ENCODE measurements at regions not wholly inside any gene's neighbourhood (a gene's known extent, or its start where the extent isn't known, plus 50 kb on each side); places are given as distances from the start of the nearest gene placed in this dataset.

DNA sequence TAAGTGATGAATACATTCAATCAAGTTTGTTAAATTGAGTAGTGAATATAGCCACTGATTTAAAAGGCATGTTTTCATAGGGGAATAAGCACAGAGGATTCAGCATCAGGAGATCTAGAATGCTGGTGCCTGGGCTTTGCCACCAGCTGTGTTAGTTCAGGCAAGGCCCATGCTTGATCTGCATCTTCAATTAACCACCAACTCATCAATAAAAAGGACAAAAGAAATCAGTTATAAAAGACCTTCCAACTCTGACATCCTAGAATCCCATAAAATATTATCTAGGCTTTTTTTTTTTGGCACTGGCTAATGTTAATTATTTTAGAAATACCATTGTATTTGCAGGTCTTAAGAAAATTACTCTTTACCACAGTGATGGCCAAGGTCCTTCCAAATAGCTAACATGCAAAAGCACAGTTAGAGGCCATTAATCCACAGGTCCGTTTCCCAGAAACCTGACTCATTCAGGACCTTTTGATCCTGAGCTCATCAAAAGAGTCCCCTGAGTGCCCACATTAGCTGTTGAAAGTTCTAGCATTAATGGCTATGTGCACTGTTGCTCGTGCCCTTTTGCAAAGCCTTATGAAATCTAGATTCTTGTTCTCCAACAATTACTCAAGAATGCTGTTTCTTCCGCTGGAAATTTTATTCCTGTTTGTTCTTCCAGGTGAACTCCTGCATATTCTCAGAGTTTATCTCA is 170.0 kb downstream of the CYRIA start:
- TF ChIP-seq ZC3H10 (CRISPR knock-in tag; IDR thresholded peaks at IDR 0.05) (no peak), TOX (CRISPR knock-in tag; IDR thresholded peaks at IDR 0.05; ENCODE audit: borderline replicate concordance) (no peak), CSDC2 (CRISPR knock-in tag; IDR thresholded peaks at IDR 0.05) (no peak), POU6F1 (CRISPR knock-in tag; IDR thresholded peaks at IDR 0.05; ENCODE audit: borderline replicate concordance, low read depth) (no peak), OSR1 (CRISPR knock-in tag; IDR thresholded peaks at IDR 0.05) (no peak), ZNF565 (CRISPR knock-in tag; conservative IDR thresholded peaks at IDR 0.05; ENCODE audit: low read depth) (no peak), PATZ1 (CRISPR knock-in tag; IDR thresholded peaks at IDR 0.05; ENCODE audit: borderline replicate concordance) (no peak), ZNF70 (CRISPR knock-in tag; IDR thresholded peaks at IDR 0.05) (no peak), ESRRG (CRISPR knock-in tag; IDR thresholded peaks at IDR 0.05) (no peak), PPARA (CRISPR knock-in tag; IDR thresholded peaks at IDR 0.05; ENCODE audit: borderline replicate concordance) (no peak), ARNTL (CRISPR knock-in tag; IDR thresholded peaks at IDR 0.05; ENCODE audit: borderline replicate concordance, low read depth) (no peak), TSHZ2 (CRISPR knock-in tag; IDR thresholded peaks at IDR 0.05) (no peak), BACH2 (CRISPR knock-in tag; IDR thresholded peaks at IDR 0.05; ENCODE audit: borderline replicate concordance) (no peak), ZNF8 (CRISPR knock-in tag; IDR thresholded peaks at IDR 0.05) (no peak)
- ATAC-seq, result no peak

DNA sequence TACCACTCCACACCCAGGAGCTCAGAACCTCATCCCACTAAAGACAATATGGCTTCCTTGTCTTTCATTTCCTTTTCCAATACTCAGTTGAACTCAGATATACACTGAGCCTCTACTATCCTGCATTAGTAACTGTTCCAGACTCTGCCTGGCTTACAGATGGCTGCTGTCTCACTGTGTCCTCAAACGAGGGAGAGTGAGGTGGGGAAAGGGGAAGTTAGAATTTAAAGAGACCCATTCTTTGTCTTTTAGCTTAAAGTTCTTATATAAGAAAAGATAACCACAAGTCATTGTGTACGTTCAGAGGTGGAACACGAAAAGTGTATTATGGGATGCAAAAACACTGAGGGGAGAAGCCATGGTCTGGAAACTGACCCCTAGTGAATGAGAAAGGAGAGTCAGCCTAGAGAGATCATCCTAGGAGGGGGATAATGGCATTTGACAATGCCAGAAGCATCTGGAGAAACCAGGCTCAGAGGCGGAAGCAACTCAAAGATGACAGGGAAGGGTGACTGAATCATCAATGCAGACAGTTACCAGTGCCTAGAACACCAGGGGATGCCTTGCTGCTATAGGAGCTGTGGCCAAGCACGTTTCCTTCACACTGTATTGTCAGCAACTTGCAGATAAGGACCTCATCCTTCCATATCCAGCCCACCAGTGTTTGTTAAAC is 170.7 kb downstream of the CYRIA start:
- ATAC-seq, result no peak
- TF ChIP-seq ZNF8 (CRISPR knock-in tag; IDR thresholded peaks at IDR 0.05) (no peak), ZNF70 (CRISPR knock-in tag; IDR thresholded peaks at IDR 0.05) (no peak), PATZ1 (CRISPR knock-in tag; IDR thresholded peaks at IDR 0.05; ENCODE audit: borderline replicate concordance) (no peak), CSDC2 (CRISPR knock-in tag; IDR thresholded peaks at IDR 0.05) (no peak), CREB5 (CRISPR knock-in tag; IDR thresholded peaks at IDR 0.05; ENCODE audit: low read depth) (no peak), POU6F1 (CRISPR knock-in tag; IDR thresholded peaks at IDR 0.05; ENCODE audit: borderline replicate concordance, low read depth) (no peak), BACH2 (CRISPR knock-in tag; IDR thresholded peaks at IDR 0.05; ENCODE audit: borderline replicate concordance) (no peak), OSR1 (CRISPR knock-in tag; IDR thresholded peaks at IDR 0.05) (no peak), GLIS3 (CRISPR knock-in tag; IDR thresholded peaks at IDR 0.05) (no peak), TSHZ2 (CRISPR knock-in tag; IDR thresholded peaks at IDR 0.05) (no peak), ZFP3 (CRISPR knock-in tag; IDR thresholded peaks at IDR 0.05) (no peak), SNAI2 (CRISPR knock-in tag; IDR thresholded peaks at IDR 0.05) (no peak), ZFP30 (CRISPR knock-in tag; IDR thresholded peaks at IDR 0.05) (no peak), PPARA (CRISPR knock-in tag; IDR thresholded peaks at IDR 0.05; ENCODE audit: borderline replicate concordance) (no peak), RARB (CRISPR knock-in tag; IDR thresholded peaks at IDR 0.05) (no peak), ARNTL (CRISPR knock-in tag; IDR thresholded peaks at IDR 0.05; ENCODE audit: borderline replicate concordance, low read depth) (no peak), ESRRG (CRISPR knock-in tag; IDR thresholded peaks at IDR 0.05) (no peak), ZNF565 (CRISPR knock-in tag; conservative IDR thresholded peaks at IDR 0.05; ENCODE audit: low read depth) (no peak)
- TF ChIP-seq, protein P1, sequence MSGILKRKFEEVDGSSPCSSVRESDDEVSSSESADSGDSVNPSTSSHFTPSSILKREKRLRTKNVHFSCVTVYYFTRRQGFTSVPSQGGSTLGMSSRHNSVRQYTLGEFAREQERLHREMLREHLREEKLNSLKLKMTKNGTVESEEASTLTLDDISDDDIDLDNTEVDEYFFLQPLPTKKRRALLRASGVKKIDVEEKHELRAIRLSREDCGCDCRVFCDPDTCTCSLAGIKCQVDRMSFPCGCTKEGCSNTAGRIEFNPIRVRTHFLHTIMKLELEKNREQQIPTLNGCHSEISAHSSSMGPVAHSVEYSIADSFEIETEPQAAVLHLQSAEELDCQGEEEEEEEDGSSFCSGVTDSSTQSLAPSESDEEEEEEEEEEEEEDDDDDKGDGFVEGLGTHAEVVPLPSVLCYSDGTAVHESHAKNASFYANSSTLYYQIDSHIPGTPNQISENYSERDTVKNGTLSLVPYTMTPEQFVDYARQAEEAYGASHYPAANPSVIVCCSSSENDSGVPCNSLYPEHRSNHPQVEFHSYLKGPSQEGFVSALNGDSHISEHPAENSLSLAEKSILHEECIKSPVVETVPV (CRISPR knock-in tag; IDR thresholded peaks at IDR 0.05), result no peak
